ENCODE measurements at regions not wholly inside any gene's neighbourhood (a gene's known extent, or its start where the extent isn't known, plus 50 kb on each side); places are given as distances from the start of the nearest gene placed in this dataset.

DNA sequence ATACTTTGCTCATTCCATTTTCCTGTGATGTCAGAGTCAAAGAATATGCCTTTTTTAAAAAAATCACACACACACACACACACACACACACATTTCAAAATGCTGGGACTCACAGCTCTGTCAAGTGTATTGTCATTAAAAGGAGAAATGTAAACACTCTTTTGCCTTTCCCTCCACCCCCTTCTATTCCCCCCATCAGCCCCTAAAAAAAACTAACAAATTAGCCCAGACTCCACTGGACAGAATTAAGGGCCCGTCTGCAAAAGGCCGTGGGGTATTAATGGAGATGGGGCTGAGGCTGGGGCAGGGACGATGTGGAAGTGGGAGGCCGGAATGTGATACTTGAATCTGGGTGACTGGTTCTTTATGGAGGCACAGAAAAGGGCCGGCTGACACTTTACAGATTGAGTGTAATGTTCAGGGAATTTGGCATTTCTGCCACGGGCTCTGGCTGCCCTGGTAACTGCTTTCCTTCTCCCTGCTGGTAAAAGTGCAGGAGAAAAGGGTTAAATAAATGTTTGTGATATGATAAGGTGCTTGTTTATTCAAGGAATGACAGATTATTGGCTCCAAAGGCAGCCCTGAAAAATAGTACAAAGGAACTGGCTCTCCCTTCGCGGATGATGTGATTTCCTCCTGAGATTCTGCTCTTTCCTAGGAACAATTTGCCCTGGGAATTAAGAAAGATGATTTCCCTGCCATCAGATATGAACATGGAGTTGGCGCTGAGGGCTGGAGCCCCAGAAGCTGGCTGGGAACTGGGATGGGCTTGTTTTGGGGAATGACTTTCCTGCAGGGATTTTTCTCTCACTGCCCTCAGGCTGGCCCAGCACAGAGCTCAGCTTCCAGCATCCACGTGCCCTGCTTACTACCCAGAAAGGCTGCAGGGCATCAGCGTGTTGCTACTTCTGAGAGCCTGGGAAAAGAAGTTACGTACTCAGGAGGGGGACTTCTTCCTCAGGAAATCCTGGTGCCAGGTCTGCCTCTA, 52.8 kb upstream of the CTAGE1 start:
- ATAC-seq, result peak; percentile 9
- TF ChIP-seq, protein P1, sequence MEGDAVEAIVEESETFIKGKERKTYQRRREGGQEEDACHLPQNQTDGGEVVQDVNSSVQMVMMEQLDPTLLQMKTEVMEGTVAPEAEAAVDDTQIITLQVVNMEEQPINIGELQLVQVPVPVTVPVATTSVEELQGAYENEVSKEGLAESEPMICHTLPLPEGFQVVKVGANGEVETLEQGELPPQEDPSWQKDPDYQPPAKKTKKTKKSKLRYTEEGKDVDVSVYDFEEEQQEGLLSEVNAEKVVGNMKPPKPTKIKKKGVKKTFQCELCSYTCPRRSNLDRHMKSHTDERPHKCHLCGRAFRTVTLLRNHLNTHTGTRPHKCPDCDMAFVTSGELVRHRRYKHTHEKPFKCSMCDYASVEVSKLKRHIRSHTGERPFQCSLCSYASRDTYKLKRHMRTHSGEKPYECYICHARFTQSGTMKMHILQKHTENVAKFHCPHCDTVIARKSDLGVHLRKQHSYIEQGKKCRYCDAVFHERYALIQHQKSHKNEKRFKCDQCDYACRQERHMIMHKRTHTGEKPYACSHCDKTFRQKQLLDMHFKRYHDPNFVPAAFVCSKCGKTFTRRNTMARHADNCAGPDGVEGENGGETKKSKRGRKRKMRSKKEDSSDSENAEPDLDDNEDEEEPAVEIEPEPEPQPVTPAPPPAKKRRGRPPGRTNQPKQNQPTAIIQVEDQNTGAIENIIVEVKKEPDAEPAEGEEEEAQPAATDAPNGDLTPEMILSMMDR (IDR thresholded peaks at IDR 0.05), result no peak
- Histone ChIP-seq H3K4me3 (no peak overlapping the region), H3K27me3 (no peaks in the 10 kb centered on the region), H3K9me3 (no peaks in the 10 kb centered on the region), H3K27ac (peak overlapping the region; percentile 59 to 70), H3K4me1 (peaks cover 38% of the 10 kb centered on the region in 2 donors), H3K36me3 (no peaks in the 10 kb centered on the region)
- DNase-seq, result peak in 2 of 4 donors; percentile 74
- intact Hi-C loops (cut with DNase I), result no loop called here

DNA sequence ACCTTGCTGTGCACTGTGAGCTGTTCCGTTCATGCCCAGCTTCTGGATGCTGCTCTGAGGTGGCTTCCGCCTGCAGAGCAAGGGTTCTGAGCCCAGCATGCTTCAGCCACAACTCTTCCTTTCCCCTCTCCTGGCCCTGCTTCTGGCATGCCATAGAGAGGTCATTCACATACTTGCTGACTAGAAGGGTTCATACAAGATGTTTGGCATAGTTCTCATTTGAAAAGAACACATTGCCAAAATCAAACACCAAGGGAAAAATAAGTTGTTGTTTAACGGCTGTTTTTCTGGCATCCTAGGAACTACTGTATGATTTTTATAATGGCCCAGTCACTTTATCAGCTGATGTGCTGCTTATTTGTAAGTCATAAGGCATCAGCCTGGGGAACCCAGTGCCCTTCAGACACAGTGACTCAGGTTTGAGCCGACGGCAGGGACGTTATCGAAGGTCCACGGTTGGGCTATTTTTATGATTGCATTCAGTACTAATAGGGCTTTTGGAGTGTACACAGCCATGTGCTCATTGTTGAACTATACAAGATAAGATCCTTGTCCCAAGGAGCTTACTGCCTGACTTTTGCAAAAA, 53.9 kb upstream of the CTAGE1 start:
- Histone ChIP-seq H3K27ac (peak overlapping the region; percentile 59 to 70), H3K27me3 (no peaks in the 10 kb centered on the region), H3K4me1 (peaks cover 33 to 38% of the 10 kb centered on the region in 2 donors), H3K36me3 (no peaks in the 10 kb centered on the region), H3K9me3 (no peaks in the 10 kb centered on the region), H3K4me3 (no peak overlapping the region)
- TF ChIP-seq, protein P1 (IDR thresholded peaks at IDR 0.05), result no peak
- DNase-seq, result peak in 2 of 4 donors; percentile 46 to 47
- intact Hi-C loops (cut with DNase I), result no loop called here
- peak; percentile 56 for ATAC-seq

DNA sequence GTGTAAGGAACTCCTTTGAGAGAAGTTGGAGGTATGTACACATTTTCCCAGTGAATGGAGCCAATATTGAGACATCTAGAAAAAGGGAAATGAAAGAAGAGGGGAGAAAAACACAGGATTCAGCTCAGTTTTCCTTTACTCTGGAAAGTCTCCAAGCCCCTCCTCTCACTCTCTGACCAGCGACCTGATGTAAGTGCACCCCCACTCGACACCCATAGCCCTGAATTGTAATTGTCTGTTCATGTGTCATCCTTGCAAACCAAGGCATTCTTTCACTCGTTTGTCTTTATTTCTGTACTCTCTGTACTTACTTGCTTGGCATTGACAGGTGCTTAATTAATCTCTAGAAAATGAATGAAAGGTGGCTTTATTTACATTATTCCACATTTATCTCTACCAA, 55.7 kb upstream of the CTAGE1 start:
- intact Hi-C loops (cut with DNase I), result no loop called here
- no peak for DNase-seq
- Histone ChIP-seq H3K9me3 (no peaks in the 10 kb centered on the region), H3K27ac (no peak overlapping the region), H3K4me1 (peaks cover 25 to 28% of the 10 kb centered on the region in 2 donors), H3K27me3 (no peaks in the 10 kb centered on the region), H3K4me3 (no peak overlapping the region), H3K36me3 (no peaks in the 10 kb centered on the region)
- ATAC-seq, result no peak
- TF ChIP-seq, protein P1 (IDR thresholded peaks at IDR 0.05), result no peak

DNA sequence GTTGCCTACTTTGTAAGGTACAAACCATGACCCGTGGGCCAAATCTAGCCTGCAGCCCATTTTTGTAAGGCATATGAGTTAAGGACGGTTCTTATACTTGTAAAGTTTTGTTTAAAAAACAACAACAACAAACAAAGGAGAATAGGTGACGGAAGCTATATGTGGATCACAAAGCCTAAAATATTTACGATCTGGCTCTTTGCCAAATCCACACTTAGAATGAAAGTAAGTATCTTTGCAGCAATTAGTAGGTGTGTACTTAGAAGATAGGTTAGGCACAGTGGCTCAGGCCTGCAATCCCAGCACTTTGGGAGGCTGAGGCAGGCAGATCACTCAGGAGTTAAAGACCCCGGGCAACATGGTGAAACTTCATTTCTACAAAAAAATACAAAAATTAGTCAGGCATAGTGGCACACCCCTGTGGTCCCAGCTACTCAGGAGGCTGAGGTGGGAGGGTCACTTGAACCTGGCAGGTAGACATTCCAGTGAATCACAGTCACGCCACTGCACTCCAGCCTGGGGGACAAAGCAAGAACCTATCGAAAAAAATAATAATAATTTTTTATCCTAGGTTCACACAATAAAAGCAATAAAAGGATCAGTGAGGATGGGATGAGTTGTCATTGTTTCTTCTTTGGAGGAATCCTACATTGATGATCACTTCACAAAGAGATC, 57.8 kb upstream of the CTAGE1 start:
- ATAC-seq, result no peak
- intact Hi-C loops (cut with DNase I), result no loop called here
- no peak for DNase-seq
- TF ChIP-seq, protein P1 (IDR thresholded peaks at IDR 0.05), result no peak
- Histone ChIP-seq H3K4me1 (peaks cover 14 to 16% of the 10 kb centered on the region in 2 donors), H3K9me3 (no peaks in the 10 kb centered on the region), H3K4me3 (no peak overlapping the region), H3K27me3 (no peaks in the 10 kb centered on the region), H3K27ac (no peak overlapping the region), H3K36me3 (no peaks in the 10 kb centered on the region)

DNA sequence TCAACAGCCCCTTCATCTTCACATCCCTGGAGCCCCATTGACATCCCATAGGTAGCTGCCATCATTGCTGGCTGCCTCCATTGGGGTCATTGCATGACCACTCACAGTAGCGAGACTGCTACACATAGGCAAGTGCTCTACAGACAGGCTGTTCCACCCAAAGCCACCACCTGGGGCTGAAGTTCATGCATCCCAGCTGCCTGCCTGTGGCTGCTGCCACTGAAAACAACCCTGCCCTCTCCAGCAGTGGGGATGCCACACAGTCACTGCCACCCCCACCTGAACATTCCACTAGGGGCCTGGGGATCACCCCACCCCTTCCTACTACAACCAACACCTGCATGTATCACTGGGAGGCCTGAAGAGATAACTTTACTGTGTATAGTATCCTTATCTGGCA, 59.5 kb upstream of the CTAGE1 start:
- TF ChIP-seq, protein P1 (IDR thresholded peaks at IDR 0.05), result no peak
- intact Hi-C loops (cut with DNase I), result no loop called here
- no peaks in the 10 kb centered on the region for H3K36me3 ChIP-seq
- no peak for DNase-seq
- H3K27ac ChIP-seq, result no peak overlapping the region
- no peaks in the 10 kb centered on the region for H3K27me3 ChIP-seq
- no peak for ATAC-seq
- H3K4me3 ChIP-seq, result no peak overlapping the region
- H3K4me1 ChIP-seq, result no peaks in the 10 kb centered on the region
- no peaks in the 10 kb centered on the region for H3K9me3 ChIP-seq
